Neuron (in vitro differentiated cells): ENCODE measurements at regions not wholly inside any gene's neighbourhood (a gene's known extent, or its start where the extent isn't known, plus 50 kb on each side); places are given as distances from the start of the nearest gene placed in this dataset.

Experiments used
- H2AFZ ChIP-seq: one replicate; pipeline ENCODE4 v1.6.1; 2013; ENCODE audit warnings: low read depth, mild to moderate bottlenecking, inconsistent platforms, low read length, moderate library complexity
- H3K27me3 ChIP-seq: one replicate; pipeline ENCODE4 v1.6.1; 2013; ENCODE audit warnings: low read length; ENCODE audit not compliant: insufficient read depth
- H3K36me3 ChIP-seq: one replicate; pipeline ENCODE4 v1.6.1; 2013; ENCODE audit warnings: low read length; ENCODE audit not compliant: insufficient read depth
- H3K4me1 ChIP-seq: one replicate; pipeline ENCODE4 v1.6.1; 2013; ENCODE audit warnings: low read length; ENCODE audit not compliant: insufficient read depth
- H3K4me3 ChIP-seq: 2 replicates; pipeline ENCODE4 v1.5.1; 2013; ENCODE audit warnings: mild to moderate bottlenecking, low read length, moderate library complexity
- H3K9me3 ChIP-seq: one replicate; pipeline ENCODE4 v1.6.1; 2013; ENCODE audit warnings: low read length

GRCh38 chr4:63440236-63440635, 969.0 kb downstream of the TECRL start:
- H3K4me1 ChIP-seq, result no peaks in the 10 kb centered on the region

GRCh38 chr4:63430105-63430504, 979.1 kb downstream of the TECRL start:
- Histone ChIP-seq H3K9me3 (no peaks in the 10 kb centered on the region), H3K4me3 (no peak overlapping the region), H3K4me1 (no peaks in the 10 kb centered on the region), H3K27me3 (no peaks in the 10 kb centered on the region), H3K36me3 (no peaks in the 10 kb centered on the region), H2AFZ (no peak overlapping the region)

More at GRCh38 chr4:63440236-63440635, 969.0 kb downstream of the TECRL start:
- Histone ChIP-seq H3K4me3 (no peak overlapping the region), H2AFZ (no peak overlapping the region), H3K9me3 (no peaks in the 10 kb centered on the region), H3K36me3 (no peaks in the 10 kb centered on the region), H3K27me3 (no peaks in the 10 kb centered on the region)

- no peak overlapping the region for H3K4me3 ChIP-seq
- H3K36me3 ChIP-seq, result no peaks in the 10 kb centered on the region
- no peaks in the 10 kb centered on the region for H3K9me3 ChIP-seq
- no peaks in the 10 kb centered on the region for H3K27me3 ChIP-seq
- no peaks in the 10 kb centered on the region for H3K4me1 ChIP-seq
- no peak overlapping the region for H2AFZ ChIP-seq
Measured at GRCh38 chr4:63396269-63396668, 1013.0 kb downstream of the TECRL start.

DNA sequence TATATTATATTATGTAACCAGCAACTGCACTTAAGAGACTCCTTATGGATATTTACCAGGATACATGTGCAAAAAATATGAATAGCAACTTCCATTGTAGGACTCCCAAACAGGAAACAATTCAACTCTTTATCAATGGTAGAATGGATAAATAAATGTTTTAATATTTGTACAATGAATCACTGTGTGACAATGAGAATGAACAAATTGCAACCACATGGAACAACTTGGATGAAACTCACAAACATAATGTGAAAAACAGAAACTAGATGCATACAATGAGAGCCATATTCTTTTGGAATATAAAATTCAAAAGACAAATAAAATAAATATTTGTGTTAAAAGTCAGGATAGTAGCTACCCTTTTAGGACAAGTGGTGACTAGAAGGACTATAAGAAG, 1015.7 kb downstream of the TECRL start:
- no peaks in the 10 kb centered on the region for H3K9me3 ChIP-seq
- no peak overlapping the region for H2AFZ ChIP-seq
- H3K27me3 ChIP-seq, result no peaks in the 10 kb centered on the region
- no peak overlapping the region for H3K4me3 ChIP-seq
- H3K4me1 ChIP-seq, result no peaks in the 10 kb centered on the region
- no peaks in the 10 kb centered on the region for H3K36me3 ChIP-seq

GRCh38 chr4:63379750-63380522, 1029.3 kb downstream of the TECRL start:
- H3K4me3 ChIP-seq, result no peak overlapping the region
- H3K4me1 ChIP-seq, result no peaks in the 10 kb centered on the region
- no peaks in the 10 kb centered on the region for H3K27me3 ChIP-seq
- H2AFZ ChIP-seq, result no peak overlapping the region
- no peaks in the 10 kb centered on the region for H3K36me3 ChIP-seq
- no peaks in the 10 kb centered on the region for H3K9me3 ChIP-seq

DNA sequence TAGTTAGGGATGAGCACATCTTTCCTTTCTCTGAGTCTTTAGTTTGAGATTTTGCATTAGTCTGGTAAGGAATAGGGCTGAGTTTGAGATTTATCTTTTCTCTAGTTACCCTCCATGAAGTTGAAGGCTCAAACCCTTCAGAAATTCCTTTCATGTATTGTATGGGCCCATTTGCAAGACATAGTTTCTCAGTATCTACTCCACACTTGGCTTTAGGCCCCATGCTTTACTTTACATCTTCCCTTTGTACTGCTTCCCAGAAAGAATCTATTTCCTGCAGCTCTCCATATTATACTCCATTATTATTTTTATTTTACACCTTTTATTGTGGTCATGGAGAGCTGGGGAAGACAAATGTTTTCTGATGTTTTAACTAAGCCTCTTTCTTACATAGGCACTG, 1038.2 kb downstream of the TECRL start:
- H3K4me3 ChIP-seq, result no peak overlapping the region
- H2AFZ ChIP-seq, result no peak overlapping the region
- no peaks in the 10 kb centered on the region for H3K4me1 ChIP-seq
- no peaks in the 10 kb centered on the region for H3K9me3 ChIP-seq
- H3K27me3 ChIP-seq, result no peaks in the 10 kb centered on the region
- no peaks in the 10 kb centered on the region for H3K36me3 ChIP-seq

- H3K4me1 ChIP-seq, result no peaks in the 10 kb centered on the region
- no peak overlapping the region for H2AFZ ChIP-seq
- no peak overlapping the region for H3K4me3 ChIP-seq
- no peaks in the 10 kb centered on the region for H3K27me3 ChIP-seq
- H3K9me3 ChIP-seq, result no peaks in the 10 kb centered on the region
- no peaks in the 10 kb centered on the region for H3K36me3 ChIP-seq
Measured at GRCh38 chr4:63361628-63362027, 1047.6 kb downstream of the TECRL start.

DNA sequence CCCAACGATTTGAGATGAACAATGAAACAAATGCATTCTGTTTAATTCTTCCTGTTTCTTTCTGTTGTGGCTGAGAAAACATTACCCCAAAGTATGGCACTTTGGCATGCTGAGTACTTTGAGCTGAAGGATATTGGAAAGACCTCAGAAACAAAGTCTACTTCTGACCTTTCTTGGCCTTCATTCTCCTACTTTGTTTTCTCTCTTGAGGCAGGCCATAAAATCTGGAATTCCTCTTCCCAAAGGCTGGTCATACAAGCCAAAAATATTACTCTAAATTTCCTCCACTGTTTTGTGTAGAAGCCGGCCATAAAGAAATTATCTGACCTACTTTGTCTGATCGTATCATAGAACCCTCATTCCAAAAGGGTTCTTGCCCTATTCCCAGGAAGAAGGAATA, 1048.2 kb downstream of the TECRL start:
- no peaks in the 10 kb centered on the region for H3K36me3 ChIP-seq
- H3K9me3 ChIP-seq, result no peaks in the 10 kb centered on the region
- no peaks in the 10 kb centered on the region for H3K27me3 ChIP-seq
- no peak overlapping the region for H2AFZ ChIP-seq
- H3K4me3 ChIP-seq, result no peak overlapping the region
- no peaks in the 10 kb centered on the region for H3K4me1 ChIP-seq

GRCh38 chr4:63349674-63350025, 1059.6 kb downstream of the TECRL start:
- no peak overlapping the region for H3K4me3 ChIP-seq
- H3K9me3 ChIP-seq, result no peaks in the 10 kb centered on the region
- H3K27me3 ChIP-seq, result no peaks in the 10 kb centered on the region
- H3K4me1 ChIP-seq, result no peaks in the 10 kb centered on the region
- H2AFZ ChIP-seq, result no peak overlapping the region
- H3K36me3 ChIP-seq, result no peaks in the 10 kb centered on the region

- H3K9me3 ChIP-seq, result no peaks in the 10 kb centered on the region
- no peaks in the 10 kb centered on the region for H3K27me3 ChIP-seq
- no peaks in the 10 kb centered on the region for H3K4me1 ChIP-seq
- H2AFZ ChIP-seq, result no peak overlapping the region
- H3K4me3 ChIP-seq, result no peak overlapping the region
- H3K36me3 ChIP-seq, result no peaks in the 10 kb centered on the region
Measured at GRCh38 chr4:63348735-63349673, 1060.2 kb downstream of the TECRL start.

- Histone ChIP-seq H3K36me3 (no peaks in the 10 kb centered on the region), H3K27me3 (no peaks in the 10 kb centered on the region), H3K4me3 (no peak overlapping the region), H3K4me1 (peaks cover 8% of the 10 kb centered on the region), H3K9me3 (no peaks in the 10 kb centered on the region), H2AFZ (no peak overlapping the region)
Measured at GRCh38 chr4:63325140-63325539, 1084.1 kb downstream of the TECRL start.

DNA sequence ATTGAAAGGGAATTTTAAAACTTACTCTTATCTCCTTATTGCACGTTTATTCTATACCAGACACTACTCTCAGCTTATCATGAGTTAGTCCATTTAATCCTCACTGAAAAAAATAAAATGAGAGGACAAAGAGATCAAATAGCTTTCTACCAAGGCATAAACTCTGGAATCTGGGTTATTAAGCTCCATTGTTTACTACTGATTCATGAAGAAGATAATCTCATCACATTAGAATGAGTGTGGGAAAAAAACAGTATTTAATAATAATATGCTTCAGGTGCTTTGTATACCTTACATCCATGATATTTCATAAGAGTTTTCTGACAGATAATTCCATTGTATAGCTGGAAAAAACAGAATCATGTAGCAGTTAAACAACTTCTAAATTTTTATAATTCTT, 1092.6 kb downstream of the TECRL start:
- no peaks in the 10 kb centered on the region for H3K36me3 ChIP-seq
- no peaks in the 10 kb centered on the region for H3K27me3 ChIP-seq
- no peak overlapping the region for H3K4me3 ChIP-seq
- H2AFZ ChIP-seq, result no peak overlapping the region
- no peaks in the 10 kb centered on the region for H3K4me1 ChIP-seq
- H3K9me3 ChIP-seq, result no peaks in the 10 kb centered on the region

DNA sequence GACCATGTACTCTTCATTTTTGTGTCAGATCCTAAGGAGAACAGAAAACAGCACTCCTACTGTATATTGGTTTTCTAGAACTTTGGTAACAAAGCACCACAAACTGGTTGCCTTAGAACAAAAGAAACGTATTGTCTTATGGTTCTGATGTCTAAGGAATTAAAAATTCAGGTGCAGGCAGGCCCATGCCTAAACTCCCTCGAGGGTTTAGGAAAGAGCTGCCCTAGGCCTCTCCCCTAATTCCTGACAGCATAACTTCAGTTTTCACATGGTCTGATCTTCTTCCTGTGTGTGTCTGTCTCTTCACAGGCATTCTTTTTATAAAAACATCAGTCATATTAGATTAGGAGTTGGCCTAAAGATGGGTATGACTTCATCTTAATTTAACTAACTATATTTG, 1093.6 kb downstream of the TECRL start:
- no peak overlapping the region for H2AFZ ChIP-seq
- H3K4me1 ChIP-seq, result no peaks in the 10 kb centered on the region
- no peak overlapping the region for H3K4me3 ChIP-seq
- H3K27me3 ChIP-seq, result no peaks in the 10 kb centered on the region
- H3K9me3 ChIP-seq, result no peaks in the 10 kb centered on the region
- no peaks in the 10 kb centered on the region for H3K36me3 ChIP-seq
